Endothelial cell (in vitro differentiated cells): ENCODE measurements at regions not wholly inside any gene's neighbourhood (a gene's known extent, or its start where the extent isn't known, plus 50 kb on each side); places are given as distances from the start of the nearest gene placed in this dataset.

Experiments used
- DNase-seq: peaks from one replicate; pipeline ENCODE4 v3.0.0; 2021; ENCODE audit warnings: low spot score
- H3K27ac Mint-ChIP-seq: one replicate; pipeline ENCODE4 v1.8.0; 2021; ENCODE audit warnings: mixed read lengths, inconsistent platforms; ENCODE audit not compliant: unreplicated experiment
- H3K27me3 Mint-ChIP-seq: one replicate; pipeline ENCODE4 v1.8.0; 2021; ENCODE audit warnings: mild to moderate bottlenecking, moderate library complexity, mixed read lengths, inconsistent platforms; ENCODE audit not compliant: unreplicated experiment
- H3K36me3 Mint-ChIP-seq: one replicate; pipeline ENCODE4 v1.8.0; 2021; ENCODE audit warnings: mild to moderate bottlenecking, low read depth, mixed read lengths, inconsistent platforms; ENCODE audit not compliant: unreplicated experiment
- H3K4me1 Mint-ChIP-seq: one replicate; pipeline ENCODE4 v1.8.0; 2021; ENCODE audit warnings: mild to moderate bottlenecking, mixed read lengths, inconsistent platforms; ENCODE audit not compliant: unreplicated experiment
- H3K4me3 Mint-ChIP-seq: one replicate; pipeline ENCODE4 v1.8.0; 2021; ENCODE audit warnings: mild to moderate bottlenecking, mixed read lengths, inconsistent platforms; ENCODE audit not compliant: unreplicated experiment
- H3K9me3 Mint-ChIP-seq: one replicate; pipeline ENCODE4 v1.8.0; 2021; ENCODE audit warnings: mixed read lengths, inconsistent platforms; ENCODE audit not compliant: unreplicated experiment
- TF ChIP-seq, protein P1 (sequence below): fragments of 200-600 bp; sonication (generic); IDR thresholded peaks from one replicate; pipeline ENCODE4 v1.5.0; 2021; ENCODE audit warnings: antibody characterized with exemption; ENCODE audit not compliant: unreplicated experiment

GRCh38 chr1:226494092-226494609 is 54.4 kb upstream of the STUM start:
- no peak overlapping the region for H3K4me3 Mint-ChIP-seq
- H3K27me3 Mint-ChIP-seq = no peaks in the 10 kb centered on the region
- no peak overlapping the region for H3K27ac Mint-ChIP-seq
- DNase-seq = no peak
- no peaks in the 10 kb centered on the region for H3K9me3 Mint-ChIP-seq
- peaks cover 9% of the 10 kb centered on the region for H3K4me1 Mint-ChIP-seq
- TF ChIP-seq, protein P1, sequence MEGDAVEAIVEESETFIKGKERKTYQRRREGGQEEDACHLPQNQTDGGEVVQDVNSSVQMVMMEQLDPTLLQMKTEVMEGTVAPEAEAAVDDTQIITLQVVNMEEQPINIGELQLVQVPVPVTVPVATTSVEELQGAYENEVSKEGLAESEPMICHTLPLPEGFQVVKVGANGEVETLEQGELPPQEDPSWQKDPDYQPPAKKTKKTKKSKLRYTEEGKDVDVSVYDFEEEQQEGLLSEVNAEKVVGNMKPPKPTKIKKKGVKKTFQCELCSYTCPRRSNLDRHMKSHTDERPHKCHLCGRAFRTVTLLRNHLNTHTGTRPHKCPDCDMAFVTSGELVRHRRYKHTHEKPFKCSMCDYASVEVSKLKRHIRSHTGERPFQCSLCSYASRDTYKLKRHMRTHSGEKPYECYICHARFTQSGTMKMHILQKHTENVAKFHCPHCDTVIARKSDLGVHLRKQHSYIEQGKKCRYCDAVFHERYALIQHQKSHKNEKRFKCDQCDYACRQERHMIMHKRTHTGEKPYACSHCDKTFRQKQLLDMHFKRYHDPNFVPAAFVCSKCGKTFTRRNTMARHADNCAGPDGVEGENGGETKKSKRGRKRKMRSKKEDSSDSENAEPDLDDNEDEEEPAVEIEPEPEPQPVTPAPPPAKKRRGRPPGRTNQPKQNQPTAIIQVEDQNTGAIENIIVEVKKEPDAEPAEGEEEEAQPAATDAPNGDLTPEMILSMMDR = no peak
- H3K36me3 Mint-ChIP-seq = no peaks in the 10 kb centered on the region

- Mint-ChIP-seq H3K4me3 (no peak overlapping the region), H3K4me1 (no peaks in the 10 kb centered on the region), H3K27me3 (no peaks in the 10 kb centered on the region), H3K27ac (no peak overlapping the region), H3K36me3 (no peaks in the 10 kb centered on the region), H3K9me3 (no peaks in the 10 kb centered on the region)
- TF ChIP-seq, protein P1 = no peak
- DNase-seq = no peak
Measured at GRCh38 chr1:226495716-226496115, 52.8 kb upstream of the STUM start.

DNA sequence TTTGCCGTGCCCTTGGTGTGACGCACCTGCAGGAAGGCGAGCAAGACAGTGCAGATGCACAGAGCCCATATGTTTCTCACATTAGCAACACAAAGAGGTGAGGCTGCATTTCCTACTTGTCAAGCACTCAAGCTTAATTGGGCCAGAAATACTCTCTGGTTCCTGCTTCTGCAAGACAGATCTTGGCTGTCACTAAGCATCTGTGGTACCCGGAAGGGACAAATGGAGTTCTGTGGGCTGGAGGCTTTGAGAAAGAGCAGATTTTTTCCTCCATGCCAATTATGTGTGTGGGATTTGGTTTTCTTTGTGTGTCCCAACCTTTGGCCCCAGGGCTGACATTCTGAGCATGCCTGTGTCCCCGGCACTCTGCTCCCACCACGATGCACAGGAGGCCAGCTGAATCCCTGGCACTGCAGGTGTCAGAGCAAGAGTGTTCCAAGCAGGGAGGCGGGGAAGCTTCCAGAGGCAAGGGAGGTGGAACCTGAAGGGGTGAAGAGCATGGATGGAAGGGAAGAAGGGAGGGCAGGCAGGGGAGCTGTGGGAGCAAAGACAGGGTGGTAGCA is 52.0 kb upstream of the STUM start:
- Mint-ChIP-seq H3K4me3 (no peak overlapping the region), H3K27me3 (no peaks in the 10 kb centered on the region), H3K27ac (no peak overlapping the region), H3K4me1 (no peaks in the 10 kb centered on the region), H3K9me3 (no peaks in the 10 kb centered on the region), H3K36me3 (no peaks in the 10 kb centered on the region)
- DNase-seq = no peak
- TF ChIP-seq, protein P1 = no peak

DNA sequence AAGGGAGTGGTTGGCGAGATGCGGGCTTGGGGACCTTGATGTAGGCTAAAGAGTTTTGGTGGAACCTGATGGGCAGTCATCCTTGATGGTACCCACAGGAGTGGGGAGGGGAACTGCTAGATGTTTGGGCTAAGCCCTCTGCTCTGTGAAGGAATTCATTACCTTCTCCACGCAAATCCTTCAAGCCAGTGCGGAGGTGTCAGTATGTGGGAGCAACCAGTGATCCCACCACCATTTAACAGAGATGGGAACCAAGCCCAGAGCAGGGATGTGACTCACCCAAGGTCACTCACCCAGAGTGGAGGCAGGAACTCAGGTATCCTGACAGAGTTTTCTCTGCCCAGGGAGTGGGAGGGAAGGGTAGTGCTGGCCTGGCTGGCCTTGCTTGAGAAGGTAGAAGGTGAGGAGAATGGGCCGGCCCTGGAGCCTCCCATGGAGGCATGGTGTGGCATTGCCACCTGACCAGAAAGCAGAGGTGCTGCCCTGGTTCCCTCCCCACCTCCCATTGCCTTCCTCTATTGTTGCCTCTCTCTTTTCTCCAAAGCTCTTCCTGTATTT is 51.2 kb upstream of the STUM start:
- Mint-ChIP-seq H3K27me3 (no peaks in the 10 kb centered on the region), H3K9me3 (no peaks in the 10 kb centered on the region), H3K27ac (no peak overlapping the region), H3K4me1 (no peaks in the 10 kb centered on the region), H3K4me3 (no peak overlapping the region), H3K36me3 (no peaks in the 10 kb centered on the region)
- no peak for DNase-seq
- TF ChIP-seq, protein P1 = no peak

DNA sequence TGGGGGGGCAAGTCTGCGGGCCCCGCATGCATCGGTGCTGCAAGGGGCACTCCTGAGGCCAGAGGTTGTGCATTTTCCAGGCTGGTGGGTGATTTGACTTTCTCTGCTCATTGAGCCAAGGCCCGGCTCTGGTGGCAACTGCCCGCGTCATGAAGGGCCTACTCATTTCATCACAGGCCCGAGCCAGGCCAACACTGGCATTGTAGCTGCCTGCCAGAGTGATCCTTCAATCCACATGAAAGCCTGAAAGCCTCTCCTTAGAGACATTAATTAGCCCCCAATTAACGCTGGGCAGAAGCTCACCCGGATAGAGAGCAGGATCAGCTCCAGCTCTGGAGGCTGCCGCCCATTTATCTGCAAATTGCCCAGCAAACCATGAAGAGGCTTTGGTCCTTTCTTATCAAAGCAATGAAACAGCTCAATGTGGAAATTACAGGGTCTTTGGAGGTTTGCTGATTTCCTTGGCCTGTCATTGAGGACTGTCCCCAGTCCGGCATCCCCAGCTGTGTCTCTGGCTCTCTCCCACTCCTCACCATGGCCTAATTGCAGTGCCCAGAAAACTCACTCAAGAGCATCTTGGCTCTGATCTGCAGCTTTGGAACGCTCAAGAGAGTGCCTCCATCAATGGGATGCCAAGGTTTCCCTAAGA is 50.4 kb upstream of the STUM start:
- no peaks in the 10 kb centered on the region for H3K36me3 Mint-ChIP-seq
- H3K9me3 Mint-ChIP-seq = no peaks in the 10 kb centered on the region
- no peak for DNase-seq
- no peak overlapping the region for H3K4me3 Mint-ChIP-seq
- H3K27me3 Mint-ChIP-seq = peaks cover 1% of the 10 kb centered on the region
- H3K27ac Mint-ChIP-seq = no peak overlapping the region
- H3K4me1 Mint-ChIP-seq = no peaks in the 10 kb centered on the region
- TF ChIP-seq, protein P1 = no peak
